Spinal cord (tissue), 9 donors: ENCODE measurements at regions not wholly inside any gene's neighbourhood (a gene's known extent, or its start where the extent isn't known, plus 50 kb on each side); places are given as distances from the start of the nearest gene placed in this dataset.

Experiments
- DNase-seq, 6 donors: peaks; one replicate each; pipeline versions ENCODE4 v3.0.0 to v3.0.0-alpha.2; 2013 to 2015; ENCODE audit warnings: low spot score in 6 of 6, low read depth in 4 of 6
- H3K27ac ChIP-seq: one replicate; pipeline ENCODE4 v1.5.1; 2013; ENCODE audit warnings: low read depth, low read length, control low read depth
- H3K27me3 ChIP-seq: one replicate; pipeline ENCODE4 v1.6.1; 2013; ENCODE audit warnings: low read length; ENCODE audit not compliant: control insufficient read depth, insufficient read depth
- H3K36me3 ChIP-seq: one replicate; pipeline ENCODE4 v1.6.1; 2013; ENCODE audit warnings: low read length; ENCODE audit not compliant: control insufficient read depth, insufficient read depth
- H3K4me1 ChIP-seq: one replicate; pipeline ENCODE4 v1.6.1; 2013; ENCODE audit warnings: low read length; ENCODE audit not compliant: control insufficient read depth, insufficient read depth
- H3K4me3 ChIP-seq: one replicate; pipeline ENCODE4 v1.5.1; 2013; ENCODE audit warnings: low read depth, low read length, control low read depth
- H3K9me3 ChIP-seq: one replicate; pipeline ENCODE4 v1.6.1; 2013; ENCODE audit warnings: low read length; ENCODE audit not compliant: control insufficient read depth, insufficient read depth
- WGBS: methylation state at CpG from one replicate; pipeline ENCODE4 v1.1.5; 2013; ENCODE audit warnings: missing lambda C conversion rate; ENCODE audit not compliant: insufficient coverage; 5-methylcytosine and 5-hydroxymethylcytosine counted together
- donor health status: healthy.

- Histone ChIP-seq H3K9me3 (no peaks in the 10 kb centered on the region), H3K4me1 (no peaks in the 10 kb centered on the region), H3K27ac (no peak overlapping the region), H3K27me3 (no peaks in the 10 kb centered on the region), H3K4me3 (no peak overlapping the region), H3K36me3 (no peaks in the 10 kb centered on the region)
- no peak for DNase-seq
- WGBS: 78% methylated on average over 1 of the region's 1 CpG
Observed at GRCh38 chr4:100257567-100257966, 67.3 kb upstream of the DDIT4L start.

DNA sequence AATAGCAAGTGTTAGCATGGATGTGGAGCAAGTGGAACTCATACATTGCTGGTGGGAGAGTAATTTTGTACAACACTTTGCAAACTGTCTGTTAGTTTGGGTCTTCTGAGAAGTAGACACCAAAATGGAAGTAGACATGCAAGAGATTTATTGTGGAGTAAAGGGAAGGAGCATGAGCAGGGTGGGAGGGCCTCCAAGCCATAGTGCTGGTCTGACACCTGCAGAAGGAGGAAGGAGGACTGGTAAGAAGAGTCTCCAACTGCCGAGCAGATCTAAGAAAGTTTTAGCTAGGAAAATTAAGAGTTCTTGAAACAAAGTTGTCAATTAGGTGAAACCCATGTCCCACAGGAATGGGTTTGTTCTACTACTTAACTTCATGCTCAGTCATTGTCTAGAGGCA is 64.0 kb upstream of the DDIT4L start:
- Histone ChIP-seq H3K27me3 (no peaks in the 10 kb centered on the region), H3K4me3 (no peak overlapping the region), H3K36me3 (no peaks in the 10 kb centered on the region), H3K4me1 (no peaks in the 10 kb centered on the region), H3K27ac (no peak overlapping the region), H3K9me3 (no peaks in the 10 kb centered on the region)
- no peak for DNase-seq
- 100% methylated on average over 1 of the region's 1 CpG for WGBS

- DNase-seq: no peak
- no CpG with 5 or more reads among the region's 3 CpGs for WGBS
Observed at GRCh38 chr4:100248476-100248875, 58.2 kb upstream of the DDIT4L start.

GRCh38 chr4:100246697-100247096 is 56.4 kb upstream of the DDIT4L start:
- no peaks in the 10 kb centered on the region for H3K4me1 ChIP-seq
- no peak for DNase-seq
- H3K36me3 ChIP-seq: no peaks in the 10 kb centered on the region
- no peak overlapping the region for H3K4me3 ChIP-seq
- H3K27ac ChIP-seq: no peak overlapping the region
- H3K9me3 ChIP-seq: no peaks in the 10 kb centered on the region
- no peaks in the 10 kb centered on the region for H3K27me3 ChIP-seq

More at GRCh38 chr4:100248476-100248875, 58.2 kb upstream of the DDIT4L start:
- Histone ChIP-seq H3K36me3 (no peaks in the 10 kb centered on the region), H3K4me3 (no peak overlapping the region), H3K27me3 (no peaks in the 10 kb centered on the region), H3K27ac (no peak overlapping the region), H3K9me3 (no peaks in the 10 kb centered on the region), H3K4me1 (no peaks in the 10 kb centered on the region)

DNA sequence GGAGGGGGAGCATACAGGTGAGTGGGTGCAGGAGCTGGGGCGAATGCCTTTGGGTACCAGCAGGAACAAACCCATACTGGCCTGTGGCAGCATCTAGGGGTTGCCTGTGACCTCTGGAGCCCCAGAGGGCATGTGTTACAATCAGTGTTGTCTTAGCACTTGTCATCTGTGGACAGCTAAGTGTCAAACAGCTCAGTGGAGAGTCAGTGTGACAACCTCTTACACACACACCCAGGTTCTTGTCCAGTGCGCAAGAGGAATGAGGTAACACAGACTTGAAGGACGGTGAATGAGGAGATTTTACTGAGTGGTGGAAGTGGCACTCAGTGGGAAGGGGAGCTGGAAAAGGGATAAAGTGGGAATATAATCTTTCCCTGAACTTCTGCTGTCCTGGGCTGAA is 54.1 kb upstream of the DDIT4L start:
- H3K4me3 ChIP-seq: no peak overlapping the region
- no peaks in the 10 kb centered on the region for H3K4me1 ChIP-seq
- 69% methylated on average over 2 of the region's 3 CpGs for whole genome bisulfite sequencing
- no peaks in the 10 kb centered on the region for H3K36me3 ChIP-seq
- no peaks in the 10 kb centered on the region for H3K27me3 ChIP-seq
- DNase-seq: no peak
- H3K27ac ChIP-seq: no peak overlapping the region
- no peaks in the 10 kb centered on the region for H3K9me3 ChIP-seq
